Ovary (tissue), 7 donors: ENCODE measurements at regions not wholly inside any gene's neighbourhood (a gene's known extent, or its start where the extent isn't known, plus 50 kb on each side); places are given as distances from the start of the nearest gene placed in this dataset.

ENCODE experiments used
- DNase-seq, 5 donors: peaks; one replicate each; pipeline ENCODE4 v3.0.0-alpha.2; 2019 to 2020
- H3K27ac ChIP-seq, 2 donors: fragments of 200-600 bp; one replicate each; pipeline versions ENCODE4 v1.5.1 to v1.8.0; 2019 to 2022
- H3K27me3 ChIP-seq: fragments of 200-600 bp; one replicate; pipeline ENCODE4 v1.8.0; 2022
- H3K36me3 ChIP-seq: fragments of 200-600 bp; sonication (generic); one replicate; pipeline ENCODE4 v1.5.1; 2019
- H3K4me1 ChIP-seq: one replicate; pipeline ENCODE4 v1.8.1; 2013; ENCODE audit warnings: mild to moderate bottlenecking, moderate library complexity; ENCODE audit not compliant: insufficient read depth
- H3K4me3 ChIP-seq: fragments of 200-600 bp; sonication (generic); one replicate; pipeline ENCODE4 v1.5.1; 2017
- H3K9me3 ChIP-seq, 2 donors: fragments of 200-600 bp in 1 of 2; sonication (generic) in 1 of 2; one replicate each; pipeline versions ENCODE4 v1.5.1 to v1.8.1; 2013 to 2019; ENCODE audit warnings: mild to moderate bottlenecking in 1 of 2, moderate library complexity in 1 of 2
- CTCF ChIP-seq, 3 donors: fragments of 450-650 bp in 2 of 3; fragments of 200-600 bp in 1 of 3; IDR thresholded peaks; one replicate each; pipeline versions ENCODE4 v1.5.1 to v1.8.0; 2016 to 2022; ENCODE audit warnings: antibody characterized with exemption in 3 of 3, mild to moderate bottlenecking in 1 of 3
- EP300 ChIP-seq: sonication (generic); formaldehyde crosslinking; IDR thresholded peaks from one replicate; pipeline ENCODE4 v1.6.1; 2017; ENCODE audit warnings: antibody characterized with exemption
- POLR2A ChIP-seq: fragments of 450-650 bp; IDR thresholded peaks from one replicate; pipeline ENCODE4 v1.6.1; 2017; ENCODE audit warnings: antibody characterized with exemption, mild to moderate bottlenecking, moderate library complexity
- WGBS, 3 donors: extraction: QIAGEN DNeasy Blood & Tissue Kit in 1 of 3; methylation state at CpG; one replicate each; pipeline versions ENCODE4 v1.1.5 to v1.1.7; 2013 to 2017; 5-methylcytosine and 5-hydroxymethylcytosine counted together
- intact Hi-C, 4 donors: fragments of 100-400 bp; cut with DNase I; formaldehyde crosslinking; loops; one replicate each; pipeline versions ENCODE4 v1.11.0 to v1.15.1; 2022 to 2023
- donor health status: DM: no; HTN: no; CAD: no; lungs with moderate emphysema.
- donor health status: DM: no; HTN: no; CAD: no.
- donor health status: Bipolar disorder and iron deficiency.
- donor health status: DM: no; HTN: no; CAD: no.
- donor health status: DM: yes; HTN: yes; CAD: no.

GRCh38 chr17:55961386-55961785 lies 191.9 kb upstream of the ANKFN1 start:
- H3K4me3 ChIP-seq = no peak overlapping the region
- no peak for DNase-seq
- TF ChIP-seq CTCF (IDR thresholded peaks at IDR 0.05) (no peak), POLR2A (no peak), EP300 (no peak)
- H3K9me3 ChIP-seq = no peaks in the 10 kb centered on the region
- H3K4me1 ChIP-seq = no peaks in the 10 kb centered on the region
- no peaks in the 10 kb centered on the region for H3K27me3 ChIP-seq
- intact Hi-C loops = no loop called here
- no peak overlapping the region for H3K27ac ChIP-seq
- H3K36me3 ChIP-seq = no peaks in the 10 kb centered on the region
- 69 to 87% (median 80%) methylated on average over 3 of the region's 3 CpGs for WGBS, 3 donors

- Histone ChIP-seq H3K36me3 (no peaks in the 10 kb centered on the region), H3K27me3 (no peaks in the 10 kb centered on the region), H3K4me1 (no peaks in the 10 kb centered on the region), H3K27ac (no peak overlapping the region), H3K9me3 (no peaks in the 10 kb centered on the region), H3K4me3 (no peak overlapping the region)
- no peak for TF ChIP-seq POLR2A
- no peak for TF ChIP-seq CTCF (IDR thresholded peaks at IDR 0.05)
- no peak for TF ChIP-seq EP300
- DNase-seq = no peak
- WGBS, 3 donors = 17 to 20% (median 18%) methylated on average over 6 of the region's 6 CpGs
- intact Hi-C loops = no loop called here
Observed at GRCh38 chr17:55962951-55963401, 190.3 kb upstream of the ANKFN1 start.

GRCh38 chr17:55964191-55964590 lies 189.1 kb upstream of the ANKFN1 start:
- no peaks in the 10 kb centered on the region for H3K4me1 ChIP-seq
- intact Hi-C loops = no loop called here
- DNase-seq = no peak
- H3K36me3 ChIP-seq = no peaks in the 10 kb centered on the region
- no peaks in the 10 kb centered on the region for H3K27me3 ChIP-seq
- TF ChIP-seq POLR2A (no peak), EP300 (no peak), CTCF (IDR thresholded peaks at IDR 0.05) (no peak)
- no peak overlapping the region for H3K27ac ChIP-seq
- no peaks in the 10 kb centered on the region for H3K9me3 ChIP-seq
- 87 to 95% (median 91%) methylated on average over 5 of the region's 5 CpGs for WGBS, 3 donors
- no peak overlapping the region for H3K4me3 ChIP-seq

GRCh38 chr17:55965051-55965450 lies 188.2 kb upstream of the ANKFN1 start:
- H3K27me3 ChIP-seq = no peaks in the 10 kb centered on the region
- no peak overlapping the region for H3K27ac ChIP-seq
- H3K4me1 ChIP-seq = no peaks in the 10 kb centered on the region
- H3K36me3 ChIP-seq = no peaks in the 10 kb centered on the region
- no peaks in the 10 kb centered on the region for H3K9me3 ChIP-seq
- intact Hi-C loops = no loop called here
- TF ChIP-seq POLR2A = no peak
- no peak for TF ChIP-seq CTCF (IDR thresholded peaks at IDR 0.05)
- no peak for TF ChIP-seq EP300
- no peak overlapping the region for H3K4me3 ChIP-seq
- no peak for DNase-seq
